H1 (cell line): ENCODE measurements at regions not wholly inside any gene's neighbourhood (a gene's known extent, or its start where the extent isn't known, plus 50 kb on each side); places are given as distances from the start of the nearest gene placed in this dataset.

ENCODE experiments used
- CTCF ChIA-PET: fragments of 300-600 bp; sonication (Branson Sonifier 250); formaldehyde crosslinking; loops from one replicate; lab custom pipeline; 2021; ENCODE audit not compliant: partially characterized antibody; lab: Charles Lee
- POLR2A ChIA-PET: fragments of 300-600 bp; sonication (Branson Sonifier 250); formaldehyde crosslinking; loops from one replicate; lab custom pipeline; 2021; ENCODE audit warnings: inconsistent platforms; ENCODE audit not compliant: partially characterized antibody; lab: Charles Lee
- DNase-seq, 2 experiments: peaks; one replicate each; pipeline versions ENCODE4 v3.0.0 to v3.0.0-alpha.2; 2010 to 2022; ENCODE audit warnings: low spot score in 2 of 2, low read depth in 1 of 2, mixed read lengths in 1 of 2
- FAIRE-seq: peaks from 2 replicates; lab custom pipeline; 2011; peaks lifted over from hg19 to GRCh38; lab: Jason Lieb, UNC
- H2AFZ ChIP-seq: 2 replicates; pipeline ENCODE4 v1.8.1; 2012; ENCODE audit warnings: low read length, inconsistent platforms
- H2AK5ac ChIP-seq: 2 replicates; pipeline ENCODE4 v1.6.1; 2013; ENCODE audit warnings: low read depth, low read length
- H2BK120ac ChIP-seq: replicated peaks from 2 replicates; pipeline ENCODE3; 2013; ENCODE audit warnings: low read depth, low read length, inconsistent platforms
- H2BK12ac ChIP-seq: 2 replicates; pipeline ENCODE4 v1.6.1; 2013; ENCODE audit warnings: low read depth, low read length
- H2BK15ac ChIP-seq: 2 replicates; pipeline ENCODE4 v1.6.1; 2013; ENCODE audit warnings: low read length
- H2BK20ac ChIP-seq: 2 replicates; pipeline ENCODE4 v1.6.1; 2013; ENCODE audit warnings: low read length
- H2BK5ac ChIP-seq: 2 replicates; pipeline ENCODE4 v1.6.1; 2013; ENCODE audit warnings: low read depth, low read length
- H3K14ac ChIP-seq: 2 replicates; pipeline ENCODE4 v1.6.1; 2013; ENCODE audit warnings: inconsistent platforms; ENCODE audit not compliant: insufficient read length
- H3K18ac ChIP-seq: 2 replicates; pipeline ENCODE4 v1.6.1; 2013; ENCODE audit warnings: low read length; ENCODE audit errors: extremely low read depth
- H3K23ac ChIP-seq: 2 replicates; pipeline ENCODE4 v1.6.1; 2013; ENCODE audit warnings: inconsistent platforms; ENCODE audit not compliant: insufficient read length
- H3K23me2 ChIP-seq: 2 replicates; pipeline ENCODE4 v1.6.1; 2013; ENCODE audit warnings: low read depth, low read length
- H3K27ac ChIP-seq: 2 replicates; pipeline ENCODE4 v1.6.1; 2011; ENCODE audit warnings: low read depth, low read length, inconsistent platforms
- H3K27me3 ChIP-seq, 4 experiments: replicated peaks in 1 of 4; 1 replicate in 1 of 4; 2 replicates in 3 of 4; pipeline versions ENCODE4 v1.6.1 to v1.8.1; 2011 to 2013; ENCODE audit warnings: low read length in 3 of 4, mild to moderate bottlenecking in 3 of 4, inconsistent platforms in 2 of 4, mixed read lengths in 2 of 4, moderate library complexity in 1 of 4; ENCODE audit not compliant: control insufficient read depth in 3 of 4, insufficient read depth in 3 of 4; ENCODE audit errors: extremely low read depth in 1 of 4
- H3K36me3 ChIP-seq, 4 experiments: 2 replicates each; pipeline versions ENCODE4 v1.6.1 to v1.8.1; 2011 to 2013; ENCODE audit warnings: mild to moderate bottlenecking in 4 of 4, low read length in 3 of 4, moderate library complexity in 2 of 4, control low read depth in 1 of 4, inconsistent platforms in 1 of 4; ENCODE audit not compliant: insufficient read depth in 4 of 4, control insufficient read depth in 2 of 4
- H3K4ac ChIP-seq: replicated peaks from 2 replicates; pipeline ENCODE3; 2013; ENCODE audit warnings: low read length, low read depth, mixed read lengths, inconsistent platforms; ENCODE audit not compliant: insufficient read length
- H3K4me1 ChIP-seq, 4 experiments: replicated peaks in 1 of 4; 1 replicate in 1 of 4; 2 replicates in 3 of 4; pipeline versions ENCODE4 v1.6.1 to v1.8.1; 2011 to 2013; ENCODE audit warnings: low read length in 3 of 4, inconsistent platforms in 2 of 4, mixed read lengths in 1 of 4; ENCODE audit not compliant: insufficient read depth in 4 of 4, control insufficient read depth in 3 of 4
- H3K4me2 ChIP-seq, 2 experiments: 2 replicates each; pipeline versions ENCODE4 v1.6.1 to v1.8.1; 2011 to 2013; ENCODE audit warnings: low read depth in 2 of 2, low read length in 2 of 2, control low read depth in 1 of 2, inconsistent platforms in 1 of 2, mild to moderate bottlenecking in 1 of 2; ENCODE audit not compliant: insufficient read depth in 1 of 2
- H3K4me3 ChIP-seq, 4 experiments: fragments of 200-600, 300-600 bp in 1 of 4; sonication (generic), shearing (Covaris generic), sonication (Bioruptor Twin) in 1 of 4; 2 replicates each; pipeline versions ENCODE4 v1.5.1 to v1.8.1; 2011 to 2016; ENCODE audit warnings: low read length in 4 of 4, low read depth in 3 of 4, control low read depth in 2 of 4, inconsistent platforms in 2 of 4, mild to moderate bottlenecking in 2 of 4, mixed read lengths in 1 of 4, moderate library complexity in 1 of 4; ENCODE audit not compliant: insufficient read depth in 2 of 4; ENCODE audit errors: extremely low read depth in 1 of 4
- H3K56ac ChIP-seq: replicated peaks from 2 replicates; pipeline ENCODE3; 2013; ENCODE audit warnings: low read depth, mild to moderate bottlenecking, mixed read lengths, low read length, inconsistent platforms; ENCODE audit not compliant: insufficient read length
- H3K79me1 ChIP-seq: 2 replicates; pipeline ENCODE4 v1.6.1; 2013; ENCODE audit warnings: low read depth, low read length, control low read depth
- H3K79me2 ChIP-seq, 2 experiments: 2 replicates each; pipeline versions ENCODE4 v1.6.1 to v1.8.1; 2012 to 2013; ENCODE audit warnings: low read length in 2 of 2, mild to moderate bottlenecking in 2 of 2, inconsistent platforms in 1 of 2; ENCODE audit not compliant: insufficient read depth in 2 of 2, control insufficient read depth in 1 of 2
- H3K9ac ChIP-seq, 4 experiments: replicated peaks in 1 of 4; 1 replicate in 1 of 4; 2 replicates in 3 of 4; pipeline versions ENCODE4 v1.6.1 to v1.8.1; 2011 to 2013; ENCODE audit warnings: low read depth in 3 of 4, low read length in 3 of 4, control low read depth in 2 of 4, mild to moderate bottlenecking in 2 of 4, moderate library complexity in 2 of 4, inconsistent platforms in 1 of 4; ENCODE audit errors: extremely low read depth in 1 of 4
- H3K9me3 ChIP-seq, 2 experiments: 2 replicates each; pipeline versions ENCODE4 v1.6.1 to v1.8.1; 2012 to 2013; ENCODE audit warnings: mild to moderate bottlenecking in 2 of 2, moderate library complexity in 2 of 2, control low read depth in 1 of 2, inconsistent platforms in 1 of 2, low read depth in 1 of 2, low read length in 1 of 2, mixed read lengths in 1 of 2; ENCODE audit not compliant: insufficient read depth in 2 of 2
- H4K20me1 ChIP-seq, 2 experiments: replicated peaks in 1 of 2; 2 replicates each; pipeline versions ENCODE3 to v1.8.1; 2011 to 2013; ENCODE audit warnings: inconsistent platforms in 2 of 2, low read length in 2 of 2, mild to moderate bottlenecking in 1 of 2; ENCODE audit not compliant: insufficient read depth in 2 of 2, control insufficient read depth in 1 of 2
- H4K5ac ChIP-seq: 2 replicates; pipeline ENCODE4 v1.6.1; 2013; ENCODE audit warnings: low read length, low read depth, mixed read lengths, inconsistent platforms; ENCODE audit not compliant: insufficient read length
- H4K8ac ChIP-seq: 2 replicates; pipeline ENCODE4 v1.8.0; 2013; ENCODE audit warnings: mild to moderate bottlenecking, moderate library complexity, low read length, inconsistent platforms; ENCODE audit not compliant: insufficient read depth; ENCODE audit errors: extremely low read depth
- H4K91ac ChIP-seq: replicated peaks from 2 replicates; pipeline ENCODE3; 2013; ENCODE audit warnings: low read length, mixed read lengths, inconsistent platforms; ENCODE audit not compliant: insufficient read length
- BCL11A ChIP-seq, 2 experiments: IDR thresholded peaks; one replicate each; pipeline ENCODE4 v1.6.1; 2011; ENCODE audit warnings: low read depth in 2 of 2, low read length in 2 of 2, mild to moderate bottlenecking in 2 of 2
- CEBPB ChIP-seq: IDR thresholded peaks from 2 replicates; pipeline ENCODE4 v1.6.1; 2012; ENCODE audit warnings: low read depth, low read length
- CTBP2 ChIP-seq: IDR thresholded peaks from 2 replicates; pipeline ENCODE4 v1.7.0; 2011; ENCODE audit warnings: borderline replicate concordance, mild to moderate bottlenecking, moderate library complexity, mixed read lengths, low read length; ENCODE audit not compliant: insufficient read depth, insufficient read length
- EGR1 ChIP-seq: IDR thresholded peaks from 2 replicates; pipeline ENCODE4 v1.6.1; 2011; ENCODE audit warnings: low read depth, low read length, borderline replicate concordance
- EZH2 ChIP-seq: fragments of 200-600 bp; sonication (generic); IDR thresholded peaks from 2 replicates; pipeline ENCODE4 v1.7.1; 2012; ENCODE audit warnings: low read depth, mild to moderate bottlenecking, moderate library complexity, low read length, inconsistent platforms; ENCODE audit not compliant: severe bottlenecking
- FOSL1 ChIP-seq: IDR thresholded peaks from 2 replicates; pipeline ENCODE4 v1.6.1; 2011; ENCODE audit warnings: mild to moderate bottlenecking, low read depth, low read length, moderate library complexity; ENCODE audit not compliant: insufficient read depth
- GABPA ChIP-seq: IDR thresholded peaks from 2 replicates; pipeline ENCODE4 v1.6.1; 2011; ENCODE audit warnings: mild to moderate bottlenecking, low read length, moderate library complexity, borderline replicate concordance; ENCODE audit not compliant: insufficient read depth
- GTF2F1 ChIP-seq: IDR thresholded peaks from 2 replicates; pipeline ENCODE4 v1.6.1; 2012; ENCODE audit warnings: low read depth, low read length, improper control_type of control experiment, borderline replicate concordance
- HDAC2 ChIP-seq, 2 experiments: fragments of 300-600 bp in 1 of 2; sonication (generic) in 1 of 2; IDR thresholded peaks; 2 replicates each; pipeline ENCODE4 v1.6.1; 2011 to 2012; ENCODE audit warnings: low read depth in 2 of 2, low read length in 2 of 2, mild to moderate bottlenecking in 2 of 2, moderate library complexity in 2 of 2, borderline replicate concordance in 1 of 2, inconsistent platforms in 1 of 2
- JUND ChIP-seq: IDR thresholded peaks from 2 replicates; pipeline ENCODE4 v1.6.1; 2011; ENCODE audit warnings: mild to moderate bottlenecking, improper control_type of control experiment, low read length
- KDM5A ChIP-seq: fragments of 200-600 bp; IDR thresholded peaks from 2 replicates; pipeline ENCODE4 v1.7.1; 2012; ENCODE audit warnings: mild to moderate bottlenecking, low read length, inconsistent platforms, mixed read lengths
- MAFK ChIP-seq: IDR thresholded peaks from 2 replicates; pipeline ENCODE4 v1.6.1; 2012; ENCODE audit warnings: low read depth, mild to moderate bottlenecking, improper control_type of control experiment, low read length
- SRF ChIP-seq: IDR thresholded peaks from 2 replicates; pipeline ENCODE4 v1.6.1; 2011; ENCODE audit warnings: mild to moderate bottlenecking, low read depth, low read length, moderate library complexity
- TCF12 ChIP-seq: IDR thresholded peaks from 2 replicates; pipeline ENCODE4 v1.6.1; 2011; ENCODE audit warnings: low read depth, mild to moderate bottlenecking, low read length
- ZNF274 ChIP-seq: IDR thresholded peaks from 2 replicates; pipeline ENCODE4 v1.7.0; 2012; ENCODE audit warnings: low read length, borderline replicate concordance; ENCODE audit errors: extremely low read depth
- WGBS, 2 experiments: shearing (Covaris generic) in 1 of 2; methylation state at CpG; one replicate each; pipeline versions ENCODE4 v1.1.6 to v1.1.7; 2013 to 2015; ENCODE audit warnings: low lambda C conversion rate in 2 of 2, mixed read lengths in 2 of 2, inconsistent platforms in 1 of 2, low coverage in 1 of 2, missing lambda C conversion rate in 1 of 2; ENCODE audit not compliant: insufficient replicate concordance in 2 of 2, insufficient coverage in 1 of 2, insufficient read length in 1 of 2; ENCODE audit errors: extremely low coverage in 1 of 2, missing lambda C conversion rate in 1 of 2; 5-methylcytosine and 5-hydroxymethylcytosine counted together

GRCh38 chr11:26790738-26791137, 68.9 kb upstream of the SLC5A12 start:
- POLR2A ChIA-PET: no interaction called here
- no peak for TF ChIP-seq ZNF274
- no peak for TF ChIP-seq JUND
- no peak for TF ChIP-seq BCL11A (IDR thresholded peaks at IDR 0.05; ENCODE audit: low read depth in 2 of 2, low read length in 2 of 2)
- no peak for TF ChIP-seq CTBP2
- TF ChIP-seq FOSL1: no peak
- TF ChIP-seq SRF: no peak
- TF ChIP-seq EGR1: no peak
- no peak for TF ChIP-seq TCF12
- TF ChIP-seq EZH2: no peak
- no peak for TF ChIP-seq CEBPB
- TF ChIP-seq GABPA: no peak
- no peak for TF ChIP-seq MAFK
- no peak for TF ChIP-seq GTF2F1
- no peak for TF ChIP-seq HDAC2 (IDR thresholded peaks at IDR 0.05; ENCODE audit: borderline replicate concordance in 1 of 2, low read depth in 2 of 2, low read length in 2 of 2)
- TF ChIP-seq KDM5A: no peak

More at GRCh38 chr11:26790738-26791137, 68.9 kb upstream of the SLC5A12 start:
- Histone ChIP-seq H2AFZ (no peak overlapping the region), H2BK15ac (no peak overlapping the region), H3K4me2 (no peak overlapping the region), H4K91ac (no peak overlapping the region), H3K36me3 (no peaks in the 10 kb centered on the region), H3K4me1 (no peaks in the 10 kb centered on the region), H2BK20ac (no peak overlapping the region), H4K8ac (no peak overlapping the region), H3K56ac (no peak overlapping the region), H3K27ac (no peak overlapping the region), H3K23ac (no peak overlapping the region), H2BK5ac (no peak overlapping the region), H3K18ac (no peak overlapping the region), H3K27me3 (no peaks in the 10 kb centered on the region), H4K5ac (no peak overlapping the region), H3K9me3 (no peaks in the 10 kb centered on the region), H3K14ac (no peak overlapping the region), H2BK120ac (no peak overlapping the region), H3K79me1 (no peaks in the 10 kb centered on the region), H2AK5ac (no peak overlapping the region), H2BK12ac (no peak overlapping the region), H3K4me3 (no peak overlapping the region), H4K20me1 (no peaks in the 10 kb centered on the region), H3K9ac (no peak overlapping the region), H3K23me2 (no peaks in the 10 kb centered on the region), H3K79me2 (no peaks in the 10 kb centered on the region), H3K4ac (no peak overlapping the region)
- CTCF ChIA-PET: interaction anchor here (1.5 to 1.9 kb wide), 2 partner anchors 11 to 362 kb away, joined by 6 read pairs; no protein-coding TSS in a partner anchor
- no peak for FAIRE-seq
- 87% methylated on average over 3 of the region's 3 CpGs; no CpG with 5 or more reads in 1 of the 2 experiments for WGBS, 2 experiments
- no peak for DNase-seq
